Transverse colon (tissue), 4 donors: ENCODE measurements at regions not wholly inside any gene's neighbourhood (a gene's known extent, or its start where the extent isn't known, plus 50 kb on each side); places are given as distances from the start of the nearest gene placed in this dataset.

Experiments
- DNase-seq: peaks from one replicate; pipeline ENCODE4 v3.0.0-alpha.2; 2019
- H3K27ac ChIP-seq, 4 donors: fragments of 200-600 bp; sonication (generic); 2 replicates each; pipeline ENCODE4 v1.5.1; 2016 to 2018; ENCODE audit warnings: inconsistent platforms in 4 of 4
- H3K27me3 ChIP-seq: fragments of 200-600 bp; sonication (generic); 2 replicates; pipeline ENCODE4 v1.5.1; 2017; ENCODE audit warnings: inconsistent platforms
- H3K36me3 ChIP-seq, 4 donors: fragments of 200-600 bp; sonication (generic); 2 replicates each; pipeline ENCODE4 v1.5.1; 2017 to 2019; ENCODE audit warnings: inconsistent platforms in 4 of 4
- H3K4me1 ChIP-seq, 4 donors: fragments of 200-600 bp; sonication (generic); 2 replicates each; pipeline ENCODE4 v1.5.1; 2017 to 2020; ENCODE audit warnings: inconsistent platforms in 4 of 4
- H3K4me3 ChIP-seq, 4 donors: fragments of 200-600 bp; sonication (generic); 1 replicate in 1 of 4; 2 replicates in 3 of 4; pipeline versions ENCODE4 v1.5.1 to v1.6.1; 2017 to 2019; ENCODE audit warnings: inconsistent platforms in 4 of 4
- H3K9me3 ChIP-seq, 2 donors: fragments of 200-600 bp; sonication (generic); 2 replicates each; pipeline ENCODE4 v1.5.1; 2017 to 2019; ENCODE audit warnings: inconsistent platforms in 2 of 2
- EP300 ChIP-seq: sonication (generic); formaldehyde crosslinking; IDR thresholded peaks from one replicate; pipeline ENCODE4 v1.6.1; 2017; ENCODE audit warnings: antibody characterized with exemption, low read depth
- POLR2A ChIP-seq: fragments of 450-650 bp; IDR thresholded peaks from one replicate; pipeline ENCODE4 v1.6.1; 2016; ENCODE audit warnings: antibody characterized with exemption, mild to moderate bottlenecking, moderate library complexity
- POLR2AphosphoS5 ChIP-seq, 3 donors: sonication (generic); formaldehyde crosslinking; IDR thresholded peaks; one replicate each; pipeline ENCODE4 v1.6.1; 2016; ENCODE audit warnings: antibody characterized with exemption in 3 of 3
- WGBS, 2 donors: methylation state at CpG; one replicate each; pipeline ENCODE4 v1.1.5; 2018; ENCODE audit warnings: low coverage in 1 of 2; 5-methylcytosine and 5-hydroxymethylcytosine counted together
- in situ Hi-C, 4 donors: fragments of 200-750 bp; cut with MboI; loops; one replicate each; pipeline versions ENCODE4 v1.15.0 to v1.15.1; 2017; ENCODE audit warnings: low sequenced_read_pairs in 3 of 4, low pct_ligation_motif_present in 1 of 4, low pct_unique_long_range_greater_than_20kb in 1 of 4
- intact Hi-C: fragments of 100-400 bp; cut with DNase I; formaldehyde crosslinking; loops from one replicate; pipeline ENCODE4 v1.15.1; 2023; ENCODE audit warnings: low total_unique reads
- small RNA-seq, 4 donors: library from RNA; depleted of rRNA; stranded (forward); fragments of <200 nt; gene quantifications; one replicate each; pipeline ENCODE3, GENCODE V24; 2016
- TF ChIP-seq, protein P1 (sequence below), 5 experiments: fragments of 200-600 bp in 3 of 5; fragments of 450-650 bp in 2 of 5; sonication (generic) in 3 of 5; IDR thresholded peaks; 1 replicate in 2 of 5; 2 replicates in 3 of 5; pipeline ENCODE4 v1.5.1; 2016 to 2017; ENCODE audit warnings: antibody characterized with exemption in 5 of 5, inconsistent platforms in 3 of 5, mild to moderate bottlenecking in 2 of 5, moderate library complexity in 1 of 5

DNA sequence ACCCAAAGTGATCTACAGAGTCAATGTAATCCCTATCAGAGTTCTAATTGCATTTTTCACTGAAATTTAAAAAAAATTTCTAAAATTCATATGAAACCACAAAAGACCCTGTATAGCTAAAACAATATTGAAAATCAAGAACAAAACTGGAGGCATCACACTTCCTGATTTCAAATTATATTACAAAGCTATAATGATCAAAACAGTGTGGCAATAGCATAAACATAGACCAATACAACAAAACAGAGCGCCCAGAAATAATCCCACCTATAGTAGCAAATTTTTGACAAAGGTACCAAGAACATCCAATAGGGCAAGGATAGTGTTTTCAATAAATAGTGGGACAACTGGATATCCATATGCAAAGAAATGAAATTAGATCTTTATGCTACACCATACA, 59.4 kb upstream of the PRKG2 start:
- H3K27me3 ChIP-seq: no peaks in the 10 kb centered on the region
- no peaks in the 10 kb centered on the region for H3K36me3 ChIP-seq
- WGBS, 2 donors: 86 to 91% methylated on average over 1 of the region's 1 CpG
- no peak overlapping the region for H3K4me3 ChIP-seq
- no peak for DNase-seq
- H3K9me3 ChIP-seq: peaks cover 4 to 5% of the 10 kb centered on the region in 2 donors
- TF ChIP-seq EP300 (no peak), POLR2A (no peak), POLR2AphosphoS5 (IDR thresholded peaks at IDR 0.05) (no peak)
- TF ChIP-seq, protein P1, sequence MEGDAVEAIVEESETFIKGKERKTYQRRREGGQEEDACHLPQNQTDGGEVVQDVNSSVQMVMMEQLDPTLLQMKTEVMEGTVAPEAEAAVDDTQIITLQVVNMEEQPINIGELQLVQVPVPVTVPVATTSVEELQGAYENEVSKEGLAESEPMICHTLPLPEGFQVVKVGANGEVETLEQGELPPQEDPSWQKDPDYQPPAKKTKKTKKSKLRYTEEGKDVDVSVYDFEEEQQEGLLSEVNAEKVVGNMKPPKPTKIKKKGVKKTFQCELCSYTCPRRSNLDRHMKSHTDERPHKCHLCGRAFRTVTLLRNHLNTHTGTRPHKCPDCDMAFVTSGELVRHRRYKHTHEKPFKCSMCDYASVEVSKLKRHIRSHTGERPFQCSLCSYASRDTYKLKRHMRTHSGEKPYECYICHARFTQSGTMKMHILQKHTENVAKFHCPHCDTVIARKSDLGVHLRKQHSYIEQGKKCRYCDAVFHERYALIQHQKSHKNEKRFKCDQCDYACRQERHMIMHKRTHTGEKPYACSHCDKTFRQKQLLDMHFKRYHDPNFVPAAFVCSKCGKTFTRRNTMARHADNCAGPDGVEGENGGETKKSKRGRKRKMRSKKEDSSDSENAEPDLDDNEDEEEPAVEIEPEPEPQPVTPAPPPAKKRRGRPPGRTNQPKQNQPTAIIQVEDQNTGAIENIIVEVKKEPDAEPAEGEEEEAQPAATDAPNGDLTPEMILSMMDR (IDR thresholded peaks at IDR 0.05): no peak
- H3K4me1 ChIP-seq: no peaks in the 10 kb centered on the region
- no peak overlapping the region for H3K27ac ChIP-seq
- intact Hi-C loops: no loop called here
- in situ Hi-C loops: no loop called here

DNA sequence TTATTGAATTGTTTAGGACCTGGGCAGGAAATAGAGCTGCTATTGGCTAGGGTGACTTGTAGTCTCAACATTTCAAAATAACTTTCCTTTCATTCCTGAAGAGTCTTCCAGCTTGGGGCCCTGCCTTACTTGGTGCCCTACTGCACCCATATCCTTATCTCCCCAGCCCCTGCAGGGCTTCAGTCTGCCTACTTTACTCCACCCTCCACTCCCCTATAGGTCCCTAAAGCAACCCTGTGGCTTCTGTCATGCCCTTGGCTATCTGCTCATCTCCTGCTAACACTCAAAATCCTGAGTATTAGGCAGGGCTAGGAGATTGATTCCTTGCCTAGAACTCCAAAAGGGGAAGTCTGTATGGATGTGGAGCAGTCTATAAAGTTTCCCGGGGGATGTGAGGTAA, 57.6 kb upstream of the PRKG2 start:
- peaks cover 5 to 8% of the 10 kb centered on the region in 2 donors for H3K9me3 ChIP-seq
- intact Hi-C loops (no loop called here), in situ Hi-C loops (no loop called here)
- no peaks in the 10 kb centered on the region for H3K4me1 ChIP-seq
- no peaks in the 10 kb centered on the region for H3K27me3 ChIP-seq
- H3K36me3 ChIP-seq: no peaks in the 10 kb centered on the region
- H3K27ac ChIP-seq: no peak overlapping the region
- no peak overlapping the region for H3K4me3 ChIP-seq
- TF ChIP-seq, protein P1 (IDR thresholded peaks at IDR 0.05): no peak
- TF ChIP-seq POLR2AphosphoS5 (IDR thresholded peaks at IDR 0.05): no peak
- no peak for TF ChIP-seq POLR2A
- TF ChIP-seq EP300: no peak
- no peak for DNase-seq
- 88 to 100% methylated on average over 1 of the region's 1 CpG for WGBS, 2 donors

Small RNA genes in the stretch of these regions (small RNA-seq; reads per million reads assigned to genes)
- 0 reads per million in 4 donors for gene RNU5A-2P
